ENCODE measurements at regions not wholly inside any gene's neighbourhood (a gene's known extent, or its start where the extent isn't known, plus 50 kb on each side); places are given as distances from the start of the nearest gene placed in this dataset.

DNA sequence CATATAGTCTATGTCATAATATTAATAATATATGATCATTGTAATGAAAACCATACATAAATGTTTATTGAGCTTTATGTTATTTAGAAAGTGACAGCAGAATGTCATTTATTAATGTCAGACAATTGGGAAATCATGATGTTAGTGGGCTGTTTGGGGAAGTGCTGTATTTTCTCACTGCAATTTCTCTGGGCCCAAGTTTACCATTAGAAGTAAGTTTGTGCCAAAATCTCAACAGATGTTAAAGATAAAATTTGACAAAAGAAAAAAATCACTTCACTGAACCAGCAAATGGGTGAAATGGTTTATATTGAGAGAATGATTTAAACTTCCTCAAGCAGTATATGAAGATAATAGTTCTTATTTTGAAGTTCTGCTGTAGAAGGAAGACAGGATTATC, 433.2 kb upstream of the SMARCA2 start:
- in situ Hi-C loops (cut with MboI; ENCODE audit: low pct_unique_long_range_greater_than_20kb, low sequenced_read_pairs): no loop called here
- no peak for DNase-seq

GRCh38 chr9:1591310-1591709, 423.8 kb upstream of the SMARCA2 start:
- in situ Hi-C loops (cut with MboI; ENCODE audit: low pct_unique_long_range_greater_than_20kb, low sequenced_read_pairs): no loop called here
- DNase-seq: no peak

- no peak for DNase-seq
- in situ Hi-C loops (cut with MboI; ENCODE audit: low pct_unique_long_range_greater_than_20kb, low sequenced_read_pairs): no loop called here
Observed at GRCh38 chr9:1598270-1598669, 416.9 kb upstream of the SMARCA2 start.

GRCh38 chr9:1599961-1600360, 415.2 kb upstream of the SMARCA2 start:
- no peak for DNase-seq
- in situ Hi-C loops (cut with MboI; ENCODE audit: low pct_unique_long_range_greater_than_20kb, low sequenced_read_pairs): no loop called here

- in situ Hi-C loops (cut with MboI; ENCODE audit: low pct_unique_long_range_greater_than_20kb, low sequenced_read_pairs): no loop called here
- DNase-seq: peak; percentile 34
Observed at GRCh38 chr9:1604942-1605560, 410.1 kb upstream of the SMARCA2 start.

GRCh38 chr9:1606253-1606652, 408.9 kb upstream of the SMARCA2 start:
- DNase-seq: peak; percentile 13
- in situ Hi-C loops (cut with MboI; ENCODE audit: low pct_unique_long_range_greater_than_20kb, low sequenced_read_pairs): no loop called here

- DNase-seq: no peak
- in situ Hi-C loops (cut with MboI; ENCODE audit: low pct_unique_long_range_greater_than_20kb, low sequenced_read_pairs): no loop called here
Observed at GRCh38 chr9:1612886-1613285, 402.3 kb upstream of the SMARCA2 start.

- in situ Hi-C loops (cut with MboI; ENCODE audit: low pct_unique_long_range_greater_than_20kb, low sequenced_read_pairs): no loop called here
- no peak for DNase-seq
Observed at GRCh38 chr9:1617419-1617818, 397.7 kb upstream of the SMARCA2 start.

- no peak for DNase-seq
- in situ Hi-C loops (cut with MboI; ENCODE audit: low pct_unique_long_range_greater_than_20kb, low sequenced_read_pairs): no loop called here
Observed at GRCh38 chr9:1619915-1620710, 395.0 kb upstream of the SMARCA2 start.

GRCh38 chr9:1637401-1637800, 377.7 kb upstream of the SMARCA2 start:
- in situ Hi-C loops (cut with MboI; ENCODE audit: low pct_unique_long_range_greater_than_20kb, low sequenced_read_pairs): no loop called here
- no peak for DNase-seq

- in situ Hi-C loops (cut with MboI; ENCODE audit: low pct_unique_long_range_greater_than_20kb, low sequenced_read_pairs): no loop called here
- DNase-seq: no peak
Observed at GRCh38 chr9:1639166-1639565, 376.0 kb upstream of the SMARCA2 start.

DNA sequence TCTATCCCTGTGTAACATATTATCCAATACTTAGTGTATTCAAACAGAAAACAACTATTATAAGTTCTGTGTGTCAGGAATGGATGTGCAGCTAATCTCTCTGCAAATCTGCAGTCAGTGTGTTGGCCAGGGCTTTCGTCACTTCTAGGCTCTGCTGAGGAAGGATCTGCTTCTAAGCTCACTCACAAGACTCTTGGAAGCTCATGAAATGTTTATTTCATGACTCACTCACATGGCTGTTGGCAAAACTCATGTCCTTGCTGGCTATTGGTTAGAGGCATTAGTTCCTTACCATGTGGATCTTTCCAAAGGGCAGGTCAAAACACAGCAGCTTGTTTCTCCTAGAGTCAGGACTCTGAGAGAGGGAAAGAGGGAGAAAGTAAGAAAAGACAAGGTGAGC, 367.4 kb upstream of the SMARCA2 start:
- in situ Hi-C loops (cut with MboI; ENCODE audit: low pct_unique_long_range_greater_than_20kb, low sequenced_read_pairs): no loop called here
- DNase-seq: no peak

DNA sequence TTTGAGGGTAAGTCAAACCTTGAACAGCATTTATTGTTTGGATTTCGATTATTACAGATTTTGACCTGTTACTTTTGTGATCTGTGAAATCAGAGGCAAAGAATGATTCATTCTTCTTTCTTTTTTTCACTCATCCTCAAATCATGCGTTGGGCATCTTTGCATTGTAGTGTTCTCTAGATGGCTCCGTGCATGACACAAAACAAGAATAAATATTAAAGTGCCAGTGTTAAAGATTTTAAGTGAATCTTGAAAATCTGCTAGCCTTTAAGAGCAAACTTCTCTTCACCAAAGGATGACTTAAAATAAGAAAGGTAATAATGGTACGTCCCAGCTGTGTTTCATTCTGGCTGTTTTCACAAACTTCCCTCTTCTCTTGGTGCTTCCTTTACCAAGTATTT, 361.9 kb upstream of the SMARCA2 start:
- in situ Hi-C loops (cut with MboI; ENCODE audit: low pct_unique_long_range_greater_than_20kb, low sequenced_read_pairs): no loop called here
- no peak for DNase-seq

- DNase-seq: no peak
- in situ Hi-C loops (cut with MboI; ENCODE audit: low pct_unique_long_range_greater_than_20kb, low sequenced_read_pairs): no loop called here
Observed at GRCh38 chr9:1658661-1659362, 356.3 kb upstream of the SMARCA2 start.

GRCh38 chr9:1659363-1659690, 355.8 kb upstream of the SMARCA2 start:
- in situ Hi-C loops (cut with MboI; ENCODE audit: low pct_unique_long_range_greater_than_20kb, low sequenced_read_pairs): no loop called here
- DNase-seq: no peak

GRCh38 chr9:1668441-1668840, 346.7 kb upstream of the SMARCA2 start:
- in situ Hi-C loops (cut with MboI; ENCODE audit: low pct_unique_long_range_greater_than_20kb, low sequenced_read_pairs): no loop called here

DNA sequence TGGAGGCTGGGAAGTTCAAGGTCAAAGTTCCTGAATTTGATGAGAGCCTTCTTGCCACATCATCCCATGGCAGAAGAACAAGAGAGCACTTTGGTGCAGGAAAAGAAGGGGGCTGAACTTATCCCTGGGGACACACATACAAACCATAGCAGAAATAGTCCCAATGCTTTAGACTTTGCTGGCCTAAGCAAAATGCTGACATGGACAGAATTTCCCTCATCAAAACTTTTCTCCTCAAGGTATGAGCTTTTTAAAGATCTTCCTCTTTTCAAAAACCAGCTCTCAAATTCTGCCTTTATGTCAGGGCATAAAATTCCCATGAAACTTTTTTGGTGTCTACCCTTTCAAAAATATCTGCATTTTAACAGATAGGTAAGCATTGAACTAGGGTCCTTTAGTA, 341.8 kb upstream of the SMARCA2 start:
- in situ Hi-C loops (cut with MboI; ENCODE audit: low pct_unique_long_range_greater_than_20kb, low sequenced_read_pairs): no loop called here
- no peak for DNase-seq

More at GRCh38 chr9:1668441-1668840, 346.7 kb upstream of the SMARCA2 start:
- no peak for DNase-seq

- DNase-seq: no peak
- in situ Hi-C loops (cut with MboI; ENCODE audit: low pct_unique_long_range_greater_than_20kb, low sequenced_read_pairs): no loop called here
Observed at GRCh38 chr9:1676771-1677170, 338.4 kb upstream of the SMARCA2 start.

DNA sequence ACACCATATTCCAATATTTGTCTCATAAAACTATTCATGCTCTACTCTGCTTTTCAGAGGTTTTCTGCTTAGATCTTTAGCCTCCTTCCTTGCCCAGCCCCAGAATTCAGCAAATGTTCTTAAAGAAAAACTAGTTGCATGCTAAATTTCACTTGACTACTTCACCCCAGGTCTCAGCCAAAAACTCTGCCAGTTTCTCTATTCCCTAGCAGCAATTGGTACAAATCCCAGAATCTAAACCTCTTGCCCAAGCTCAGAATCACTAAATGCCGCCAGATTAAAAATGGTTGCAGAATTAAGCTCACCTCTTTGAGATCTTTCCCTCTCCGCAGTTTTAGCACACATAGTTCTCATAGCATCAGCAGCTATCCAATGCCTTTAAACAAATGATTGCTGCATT, 331.2 kb upstream of the SMARCA2 start:
- in situ Hi-C loops (cut with MboI; ENCODE audit: low pct_unique_long_range_greater_than_20kb, low sequenced_read_pairs): no loop called here
- no peak for DNase-seq

DNA sequence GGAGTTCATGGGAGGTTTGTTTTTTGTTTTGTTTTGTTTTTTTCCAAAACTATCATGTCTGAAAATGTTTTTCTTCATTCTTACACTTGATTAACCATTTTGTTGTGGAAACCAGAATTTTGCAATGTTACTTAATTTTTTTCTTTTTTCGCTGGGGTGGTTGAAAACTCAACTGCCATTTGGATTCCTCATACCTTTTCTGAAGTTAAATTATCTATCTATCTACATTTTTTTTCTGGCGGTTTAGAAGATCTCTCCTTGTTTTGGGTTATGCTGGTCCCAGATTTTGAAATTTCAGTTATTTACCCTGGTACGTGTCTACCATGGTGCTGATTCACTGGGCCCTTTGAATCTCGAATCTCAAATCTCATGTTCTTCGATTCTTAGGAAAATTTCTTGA, 316.2 kb upstream of the SMARCA2 start:
- no peak for DNase-seq
- in situ Hi-C loops (cut with MboI; ENCODE audit: low pct_unique_long_range_greater_than_20kb, low sequenced_read_pairs): no loop called here

Data from KBM-7 (cell line).